ENCODE measurements at regions not wholly inside any gene's neighbourhood (a gene's known extent, or its start where the extent isn't known, plus 50 kb on each side); places are given as distances from the start of the nearest gene placed in this dataset.

- TF ChIP-seq CEBPB (IDR thresholded peaks at IDR 0.05) (no peak), TAF1 (IDR thresholded peaks at IDR 0.05; ENCODE audit: low read depth) (no peak), EP300 (IDR thresholded peaks at IDR 0.05; ENCODE audit: borderline replicate concordance) (no peak), ZBTB7A (IDR thresholded peaks at IDR 0.05; ENCODE audit: low read depth) (no peak), TEAD4 (IDR thresholded peaks at IDR 0.05) (no peak), YY1 (IDR thresholded peaks at IDR 0.05; ENCODE audit: low read depth) (no peak), EGR1 (IDR thresholded peaks at IDR 0.05) (no peak), FOXM1 (IDR thresholded peaks at IDR 0.05; ENCODE audit: borderline replicate concordance, low read depth) (no peak), NFIC (IDR thresholded peaks at IDR 0.05) (no peak), TCF12 (IDR thresholded peaks at IDR 0.05; ENCODE audit: low read depth) (no peak), CREB1 (IDR thresholded peaks at IDR 0.05; ENCODE audit: low read depth) (no peak), RAD21 (IDR thresholded peaks at IDR 0.05; ENCODE audit: low read depth) (no peak)
- TF ChIP-seq, protein P1, sequence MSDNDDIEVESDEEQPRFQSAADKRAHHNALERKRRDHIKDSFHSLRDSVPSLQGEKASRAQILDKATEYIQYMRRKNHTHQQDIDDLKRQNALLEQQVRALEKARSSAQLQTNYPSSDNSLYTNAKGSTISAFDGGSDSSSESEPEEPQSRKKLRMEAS (IDR thresholded peaks at IDR 0.05): no peak
- TF ChIP-seq, protein P2, sequence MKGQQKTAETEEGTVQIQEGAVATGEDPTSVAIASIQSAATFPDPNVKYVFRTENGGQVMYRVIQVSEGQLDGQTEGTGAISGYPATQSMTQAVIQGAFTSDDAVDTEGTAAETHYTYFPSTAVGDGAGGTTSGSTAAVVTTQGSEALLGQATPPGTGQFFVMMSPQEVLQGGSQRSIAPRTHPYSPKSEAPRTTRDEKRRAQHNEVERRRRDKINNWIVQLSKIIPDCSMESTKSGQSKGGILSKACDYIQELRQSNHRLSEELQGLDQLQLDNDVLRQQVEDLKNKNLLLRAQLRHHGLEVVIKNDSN (IDR thresholded peaks at IDR 0.05): no peak
- TF ChIP-seq, protein P3, sequence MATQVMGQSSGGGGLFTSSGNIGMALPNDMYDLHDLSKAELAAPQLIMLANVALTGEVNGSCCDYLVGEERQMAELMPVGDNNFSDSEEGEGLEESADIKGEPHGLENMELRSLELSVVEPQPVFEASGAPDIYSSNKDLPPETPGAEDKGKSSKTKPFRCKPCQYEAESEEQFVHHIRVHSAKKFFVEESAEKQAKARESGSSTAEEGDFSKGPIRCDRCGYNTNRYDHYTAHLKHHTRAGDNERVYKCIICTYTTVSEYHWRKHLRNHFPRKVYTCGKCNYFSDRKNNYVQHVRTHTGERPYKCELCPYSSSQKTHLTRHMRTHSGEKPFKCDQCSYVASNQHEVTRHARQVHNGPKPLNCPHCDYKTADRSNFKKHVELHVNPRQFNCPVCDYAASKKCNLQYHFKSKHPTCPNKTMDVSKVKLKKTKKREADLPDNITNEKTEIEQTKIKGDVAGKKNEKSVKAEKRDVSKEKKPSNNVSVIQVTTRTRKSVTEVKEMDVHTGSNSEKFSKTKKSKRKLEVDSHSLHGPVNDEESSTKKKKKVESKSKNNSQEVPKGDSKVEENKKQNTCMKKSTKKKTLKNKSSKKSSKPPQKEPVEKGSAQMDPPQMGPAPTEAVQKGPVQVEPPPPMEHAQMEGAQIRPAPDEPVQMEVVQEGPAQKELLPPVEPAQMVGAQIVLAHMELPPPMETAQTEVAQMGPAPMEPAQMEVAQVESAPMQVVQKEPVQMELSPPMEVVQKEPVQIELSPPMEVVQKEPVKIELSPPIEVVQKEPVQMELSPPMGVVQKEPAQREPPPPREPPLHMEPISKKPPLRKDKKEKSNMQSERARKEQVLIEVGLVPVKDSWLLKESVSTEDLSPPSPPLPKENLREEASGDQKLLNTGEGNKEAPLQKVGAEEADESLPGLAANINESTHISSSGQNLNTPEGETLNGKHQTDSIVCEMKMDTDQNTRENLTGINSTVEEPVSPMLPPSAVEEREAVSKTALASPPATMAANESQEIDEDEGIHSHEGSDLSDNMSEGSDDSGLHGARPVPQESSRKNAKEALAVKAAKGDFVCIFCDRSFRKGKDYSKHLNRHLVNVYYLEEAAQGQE (IDR thresholded peaks at IDR 0.05; ENCODE audit: low read depth): no peak
These were observed 268.5 kb upstream of the NMUR2 start for GRCh38 chr5:152673601-152674000.

DNA sequence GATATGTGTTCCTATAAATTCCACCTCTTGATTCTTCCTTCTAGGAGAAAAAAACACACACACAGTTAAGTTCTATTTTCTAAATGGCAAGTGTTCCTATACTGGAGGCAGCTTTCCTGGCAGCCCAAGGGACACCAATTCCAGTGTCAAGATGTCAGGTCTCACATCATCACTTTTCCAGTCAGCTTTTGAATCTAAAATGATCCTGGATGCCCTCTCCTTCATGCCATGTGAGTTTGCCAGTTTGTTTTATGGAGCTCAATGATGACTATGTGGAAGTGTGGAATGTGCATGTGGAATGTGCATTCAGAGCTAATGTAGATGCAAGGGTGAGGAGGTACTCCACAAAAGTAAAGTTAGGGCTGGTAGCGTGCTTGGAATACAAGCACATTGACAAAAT, 269.3 kb upstream of the NMUR2 start:
- TF ChIP-seq YY1 (IDR thresholded peaks at IDR 0.05; ENCODE audit: low read depth) (no peak), ZBTB7A (IDR thresholded peaks at IDR 0.05; ENCODE audit: low read depth) (no peak), CEBPB (IDR thresholded peaks at IDR 0.05) (no peak), CREB1 (IDR thresholded peaks at IDR 0.05; ENCODE audit: low read depth) (no peak), EP300 (IDR thresholded peaks at IDR 0.05; ENCODE audit: borderline replicate concordance) (no peak), TCF12 (IDR thresholded peaks at IDR 0.05; ENCODE audit: low read depth) (no peak), TEAD4 (IDR thresholded peaks at IDR 0.05) (no peak), TAF1 (IDR thresholded peaks at IDR 0.05; ENCODE audit: low read depth) (no peak)
- TF ChIP-seq, protein P3 (IDR thresholded peaks at IDR 0.05; ENCODE audit: low read depth): no peak
- TF ChIP-seq, protein P2 (IDR thresholded peaks at IDR 0.05): no peak

DNA sequence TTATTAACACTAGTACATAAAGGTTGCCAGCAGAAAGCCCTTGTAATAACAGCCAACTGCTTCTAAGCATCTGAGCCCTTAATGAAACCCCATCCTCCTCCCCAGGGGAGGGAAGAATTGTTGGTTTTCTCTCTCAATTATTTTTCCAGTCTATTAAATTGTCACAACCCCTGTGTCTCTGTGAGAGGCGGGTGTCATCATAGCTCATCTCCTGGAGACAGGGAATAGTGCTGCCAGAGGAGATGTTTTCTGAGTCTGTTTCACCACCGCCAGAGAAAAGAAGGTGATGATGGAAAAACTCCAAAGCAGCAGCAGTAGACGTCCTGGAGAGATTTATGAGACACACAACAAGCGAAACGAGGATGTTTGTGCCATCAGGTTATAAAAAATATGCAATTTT, 271.1 kb upstream of the NMUR2 start:
- no peak for TF ChIP-seq EGR1 (IDR thresholded peaks at IDR 0.05)
- no peak for TF ChIP-seq ZBTB7A (IDR thresholded peaks at IDR 0.05; ENCODE audit: low read depth)
- TF ChIP-seq NFIC (IDR thresholded peaks at IDR 0.05): no peak
- no peak for TF ChIP-seq TCF12 (IDR thresholded peaks at IDR 0.05; ENCODE audit: low read depth)
- TF ChIP-seq CEBPB (IDR thresholded peaks at IDR 0.05): no peak
- no peak for TF ChIP-seq FOXM1 (IDR thresholded peaks at IDR 0.05; ENCODE audit: borderline replicate concordance, low read depth)
- no peak for TF ChIP-seq TEAD4 (IDR thresholded peaks at IDR 0.05)
- TF ChIP-seq YY1 (IDR thresholded peaks at IDR 0.05; ENCODE audit: low read depth): no peak
- no peak for TF ChIP-seq RAD21 (IDR thresholded peaks at IDR 0.05; ENCODE audit: low read depth)
- TF ChIP-seq, protein P3 (IDR thresholded peaks at IDR 0.05; ENCODE audit: low read depth): no peak

GRCh38 chr5:152683205-152683604, 278.1 kb upstream of the NMUR2 start:
- no peak for TF ChIP-seq TEAD4 (IDR thresholded peaks at IDR 0.05)
- TF ChIP-seq EGR1 (IDR thresholded peaks at IDR 0.05): no peak
- no peak for TF ChIP-seq TAF1 (IDR thresholded peaks at IDR 0.05; ENCODE audit: low read depth)
- no peak for TF ChIP-seq CEBPB (IDR thresholded peaks at IDR 0.05)
- TF ChIP-seq, protein P1 (IDR thresholded peaks at IDR 0.05): no peak
- TF ChIP-seq, protein P3 (IDR thresholded peaks at IDR 0.05; ENCODE audit: low read depth): no peak
- TF ChIP-seq NFIC (IDR thresholded peaks at IDR 0.05): no peak

All from Ishikawa (cell line).